Right lobe of liver (tissue), 6 donors: ENCODE measurements at regions not wholly inside any gene's neighbourhood (a gene's known extent, or its start where the extent isn't known, plus 50 kb on each side); places are given as distances from the start of the nearest gene placed in this dataset.

Experiments
- ATAC-seq, 4 donors: fragments of 200-7000 bp; cut with Tn5 transposase; one replicate each; pipeline ENCODE4 v1.9.1; 2020; ENCODE audit warnings: mild to moderate bottlenecking in 4 of 4, moderate library complexity in 4 of 4
- DNase-seq, 3 donors: peaks; one replicate each; pipeline ENCODE4 v3.0.0-alpha.2; 2020
- H3K27ac ChIP-seq, 3 donors: fragments of 200-600 bp; one replicate each; pipeline ENCODE4 v1.8.0; 2022
- H3K27me3 ChIP-seq, 2 donors: fragments of 200-600 bp; one replicate each; pipeline ENCODE4 v1.8.0; 2022
- H3K36me3 ChIP-seq, 4 donors: fragments of 200-600 bp; sonication (generic) in 1 of 4; one replicate each; pipeline versions ENCODE4 v1.5.1 to v1.8.0; 2017 to 2022; ENCODE audit warnings: control low read depth in 1 of 4
- H3K4me1 ChIP-seq, 4 donors: fragments of 200-600 bp; sonication (generic) in 1 of 4; one replicate each; pipeline versions ENCODE4 v1.5.1 to v1.8.0; 2017 to 2022; ENCODE audit warnings: control low read depth in 1 of 4
- H3K4me3 ChIP-seq, 3 donors: fragments of 200-600 bp; one replicate each; pipeline ENCODE4 v1.8.0; 2022
- H3K9me3 ChIP-seq, 4 donors: fragments of 200-600 bp; sonication (generic) in 1 of 4; one replicate each; pipeline versions ENCODE4 v1.5.1 to v1.8.0; 2017 to 2022; ENCODE audit warnings: control low read depth in 1 of 4
- POLR2A ChIP-seq: fragments of 450-650 bp; IDR thresholded peaks from one replicate; pipeline ENCODE4 v1.6.1; 2017; ENCODE audit warnings: antibody characterized with exemption, mild to moderate bottlenecking
- WGBS: methylation state at CpG from one replicate; pipeline ENCODE4 v1.1.6; 2018; ENCODE audit warnings: low coverage, low lambda C conversion rate; ENCODE audit not compliant: insufficient coverage; ENCODE audit errors: missing lambda C conversion rate; 5-methylcytosine and 5-hydroxymethylcytosine counted together
- intact Hi-C, 2 donors: fragments of 100-400 bp; cut with DNase I; formaldehyde crosslinking; loops; one replicate each; pipeline versions ENCODE4 v1.11.2 to v1.14.1; 2022
- TF ChIP-seq, protein P1 (sequence below), 4 donors: fragments of 200-600 bp in 3 of 4; fragments of 450-650 bp in 1 of 4; IDR thresholded peaks; one replicate each; pipeline versions ENCODE4 v1.5.1 to v1.8.0; 2016 to 2022; ENCODE audit warnings: antibody characterized with exemption in 4 of 4, mild to moderate bottlenecking in 2 of 4
- donor health status: DM: no; HTN: yes; CAD: no.
- donor health status: DM: no; HTN: no; CAD: no.
- donor health status: DM: no; HTN: no; CAD: no.
- donor health status: DM: no; HTN: yes; CAD: no.
- donor health status: DM: no; HTN: yes; CAD: no.

DNA sequence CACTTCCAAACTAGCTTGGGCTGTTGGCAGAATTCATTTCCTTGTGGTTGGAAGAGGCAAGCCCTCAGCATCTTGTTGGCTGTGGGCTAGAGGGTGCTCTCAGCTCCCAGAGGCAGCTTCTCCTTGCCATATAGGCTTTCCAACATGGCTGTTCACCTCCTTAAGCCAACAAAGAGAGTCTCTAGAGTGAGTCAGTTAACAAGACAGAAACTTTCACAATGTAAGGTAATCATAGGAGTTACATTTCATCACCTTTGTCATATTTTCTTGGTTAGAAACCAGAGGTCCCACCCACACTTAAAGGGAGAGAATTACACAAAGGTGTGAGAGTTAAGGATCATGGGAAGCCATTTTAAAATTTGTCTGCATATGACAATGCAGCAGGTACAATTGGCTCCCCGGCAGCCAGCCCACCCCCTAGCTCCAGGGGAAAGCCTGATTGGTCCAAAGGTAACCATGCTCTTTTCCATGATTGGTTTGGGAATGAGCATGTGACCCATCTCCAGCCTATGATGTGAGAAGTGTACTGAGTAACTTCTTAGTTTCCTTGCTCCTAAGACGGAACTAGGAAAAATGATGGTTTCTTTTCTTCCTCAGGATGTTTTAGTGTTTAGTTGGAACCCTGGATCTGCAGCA lies 109.8 kb upstream of the MSX2 start:
- Histone ChIP-seq H3K36me3 (no peaks in the 10 kb centered on the region), H3K27me3 (no peaks in the 10 kb centered on the region), H3K9me3 (no peaks in the 10 kb centered on the region), H3K4me3 (no peak overlapping the region), H3K27ac (no peak overlapping the region), H3K4me1 (no peaks in the 10 kb centered on the region)
- TF ChIP-seq, protein P1, sequence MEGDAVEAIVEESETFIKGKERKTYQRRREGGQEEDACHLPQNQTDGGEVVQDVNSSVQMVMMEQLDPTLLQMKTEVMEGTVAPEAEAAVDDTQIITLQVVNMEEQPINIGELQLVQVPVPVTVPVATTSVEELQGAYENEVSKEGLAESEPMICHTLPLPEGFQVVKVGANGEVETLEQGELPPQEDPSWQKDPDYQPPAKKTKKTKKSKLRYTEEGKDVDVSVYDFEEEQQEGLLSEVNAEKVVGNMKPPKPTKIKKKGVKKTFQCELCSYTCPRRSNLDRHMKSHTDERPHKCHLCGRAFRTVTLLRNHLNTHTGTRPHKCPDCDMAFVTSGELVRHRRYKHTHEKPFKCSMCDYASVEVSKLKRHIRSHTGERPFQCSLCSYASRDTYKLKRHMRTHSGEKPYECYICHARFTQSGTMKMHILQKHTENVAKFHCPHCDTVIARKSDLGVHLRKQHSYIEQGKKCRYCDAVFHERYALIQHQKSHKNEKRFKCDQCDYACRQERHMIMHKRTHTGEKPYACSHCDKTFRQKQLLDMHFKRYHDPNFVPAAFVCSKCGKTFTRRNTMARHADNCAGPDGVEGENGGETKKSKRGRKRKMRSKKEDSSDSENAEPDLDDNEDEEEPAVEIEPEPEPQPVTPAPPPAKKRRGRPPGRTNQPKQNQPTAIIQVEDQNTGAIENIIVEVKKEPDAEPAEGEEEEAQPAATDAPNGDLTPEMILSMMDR (IDR thresholded peaks at IDR 0.05), result no peak
- no peak for TF ChIP-seq POLR2A
- DNase-seq, result no peak
- no peak for ATAC-seq
- 58% methylated on average over 2 of the region's 2 CpGs for WGBS
- intact Hi-C loops, result no loop called here

DNA sequence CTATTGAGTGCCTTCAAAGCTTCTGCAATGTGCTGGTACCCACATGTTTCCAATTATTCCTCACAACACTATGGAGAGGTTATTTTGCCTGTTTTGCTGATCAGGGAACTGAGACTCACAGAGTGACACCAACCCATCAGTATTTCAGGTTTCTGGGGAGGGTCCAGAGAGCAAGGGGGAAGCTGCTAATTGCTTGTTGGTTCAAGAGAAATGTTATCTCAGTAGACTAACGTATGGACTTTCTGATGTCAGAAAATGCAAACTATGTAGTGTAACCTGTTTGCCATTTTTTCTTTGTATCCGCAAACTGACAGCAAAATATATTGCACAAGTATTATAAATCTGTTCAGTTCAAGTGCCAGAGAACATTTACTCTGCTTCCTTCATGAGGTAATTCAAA lies 108.3 kb upstream of the MSX2 start:
- no peak overlapping the region for H3K27ac ChIP-seq
- no peaks in the 10 kb centered on the region for H3K9me3 ChIP-seq
- DNase-seq, result no peak
- ATAC-seq, result no peak
- H3K4me3 ChIP-seq, result no peak overlapping the region
- TF ChIP-seq POLR2A, result no peak
- TF ChIP-seq, protein P1 (IDR thresholded peaks at IDR 0.05), result no peak
- no peaks in the 10 kb centered on the region for H3K36me3 ChIP-seq
- intact Hi-C loops, result no loop called here
- H3K4me1 ChIP-seq, result no peaks in the 10 kb centered on the region
- 22% methylated on average over 2 of the region's 2 CpGs for WGBS
- H3K27me3 ChIP-seq, result no peaks in the 10 kb centered on the region

DNA sequence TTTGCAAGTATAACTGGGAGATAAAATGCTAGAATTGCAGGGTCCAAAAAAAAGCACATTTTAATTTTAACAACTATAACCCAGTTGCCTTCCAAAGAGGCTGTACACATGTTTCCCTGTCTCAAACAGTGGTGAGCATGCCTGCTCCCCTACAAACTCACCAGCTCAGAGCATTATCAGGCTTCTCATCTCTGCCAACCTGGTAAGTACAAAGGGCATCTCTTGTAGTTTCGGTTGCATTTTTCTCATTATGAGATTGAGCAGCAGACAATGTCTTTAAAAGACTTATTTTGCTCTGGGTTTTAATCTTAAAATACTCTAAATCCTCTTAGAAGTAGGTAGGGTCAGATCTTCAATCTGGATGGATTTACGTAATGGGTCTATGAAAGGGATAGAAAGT lies 107.1 kb upstream of the MSX2 start:
- ATAC-seq (peak in 2 of 4 donors; percentile 48 to 59), DNase-seq (no peak)
- Histone ChIP-seq H3K27me3 (no peaks in the 10 kb centered on the region), H3K27ac (no peak overlapping the region), H3K4me3 (no peak overlapping the region), H3K9me3 (no peaks in the 10 kb centered on the region), H3K4me1 (no peaks in the 10 kb centered on the region), H3K36me3 (no peaks in the 10 kb centered on the region)
- TF ChIP-seq, protein P1 (IDR thresholded peaks at IDR 0.05), result no peak
- no peak for TF ChIP-seq POLR2A
- 65% methylated on average over 2 of the region's 2 CpGs for WGBS
- intact Hi-C loops, result no loop called here

DNA sequence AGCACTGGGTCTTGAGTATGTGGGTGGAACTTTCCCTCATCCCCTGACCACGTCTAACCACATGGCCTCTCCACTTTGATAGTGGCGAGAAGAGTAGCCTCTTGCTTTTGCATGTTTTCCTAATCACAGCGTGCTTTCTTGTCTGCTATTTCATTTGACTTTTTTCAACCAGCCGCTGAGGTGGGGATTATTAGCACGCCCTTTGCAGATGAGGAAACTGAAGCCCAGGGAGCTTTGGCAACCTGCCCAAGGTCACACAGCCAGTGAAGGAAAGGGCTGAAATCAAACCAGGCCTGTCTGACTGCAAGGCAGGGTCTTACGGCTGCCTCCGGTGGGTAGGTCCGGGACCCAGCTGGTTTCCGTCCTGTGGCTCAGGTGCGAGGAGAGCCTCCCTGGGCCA lies 106.5 kb upstream of the MSX2 start:
- no peaks in the 10 kb centered on the region for H3K9me3 ChIP-seq
- ATAC-seq (no peak), DNase-seq (no peak)
- H3K36me3 ChIP-seq, result no peaks in the 10 kb centered on the region
- no peaks in the 10 kb centered on the region for H3K27me3 ChIP-seq
- intact Hi-C loops, result no loop called here
- H3K4me3 ChIP-seq, result no peak overlapping the region
- TF ChIP-seq, protein P1 (IDR thresholded peaks at IDR 0.05), result no peak
- no peak for TF ChIP-seq POLR2A
- WGBS, result 58% methylated on average over 5 of the region's 10 CpGs
- H3K4me1 ChIP-seq, result no peaks in the 10 kb centered on the region
- no peak overlapping the region for H3K27ac ChIP-seq

DNA sequence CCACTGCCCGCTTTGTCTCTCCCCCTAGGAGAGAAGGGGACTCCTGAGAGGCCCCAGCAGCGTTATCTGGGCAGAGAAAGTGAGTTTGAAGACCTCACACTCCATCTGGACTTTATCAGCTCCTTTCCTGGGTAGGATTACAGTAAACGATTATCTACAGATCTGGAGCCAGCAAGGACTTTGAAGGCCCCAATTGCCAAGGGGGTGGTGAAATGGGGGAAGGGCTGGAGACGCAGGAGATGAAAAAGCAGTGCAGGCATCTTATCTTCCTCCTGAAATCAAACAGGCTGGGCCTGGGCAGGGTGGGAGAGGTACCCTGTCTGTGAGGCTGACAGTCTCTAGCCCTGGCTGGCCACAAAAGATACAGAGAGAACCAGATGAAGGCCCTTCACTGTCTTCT lies 105.8 kb upstream of the MSX2 start:
- no peaks in the 10 kb centered on the region for H3K27me3 ChIP-seq
- DNase-seq, result no peak
- H3K36me3 ChIP-seq, result no peaks in the 10 kb centered on the region
- H3K27ac ChIP-seq, result no peak overlapping the region
- 25% methylated on average over 4 of the region's 4 CpGs for WGBS
- no peak for TF ChIP-seq POLR2A
- TF ChIP-seq, protein P1 (IDR thresholded peaks at IDR 0.05), result no peak
- H3K4me3 ChIP-seq, result no peak overlapping the region
- no peaks in the 10 kb centered on the region for H3K4me1 ChIP-seq
- H3K9me3 ChIP-seq, result no peaks in the 10 kb centered on the region
- no peak for ATAC-seq
- intact Hi-C loops, result no loop called here
